SKM-1 treated with dmso at 0.1 percent for 144 hours (cell line): ENCODE measurements at regions not wholly inside any gene's neighbourhood (a gene's known extent, or its start where the extent isn't known, plus 50 kb on each side); places are given as distances from the start of the nearest gene placed in this dataset.
"Not testable (repeated sequence)": the region's sequence is repeated elsewhere in the genome, so short reads cannot be mapped to it uniquely, and the experiment has no call there.

Experiments used
- DNase-seq: peaks from one replicate; lab custom pipeline; 2025; ENCODE audit not compliant: unreplicated experiment; lab: John Stamatoyannopoulos, UW

DNA sequence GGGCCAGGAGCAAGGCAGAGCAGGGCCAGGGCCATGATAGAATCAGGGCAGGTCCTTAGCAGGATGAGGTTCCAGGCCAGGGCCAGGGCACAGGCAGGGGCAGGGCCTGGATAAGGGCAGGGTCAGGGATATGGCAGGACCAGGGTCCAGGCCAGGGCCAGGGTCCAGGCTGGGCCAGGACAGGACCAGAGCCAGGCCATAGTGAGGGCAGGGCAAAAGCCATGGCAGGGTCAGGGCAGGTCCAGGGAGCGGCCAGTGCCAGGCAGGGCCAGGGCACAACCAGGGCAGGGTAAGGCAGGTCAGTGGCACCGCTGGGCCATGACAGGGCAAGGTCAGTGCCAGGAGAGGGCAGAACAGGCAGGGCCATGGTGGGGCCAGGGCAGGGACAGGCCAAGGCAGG is 152.2 kb downstream of the LIPI start:
- no peak for DNase-seq

DNA sequence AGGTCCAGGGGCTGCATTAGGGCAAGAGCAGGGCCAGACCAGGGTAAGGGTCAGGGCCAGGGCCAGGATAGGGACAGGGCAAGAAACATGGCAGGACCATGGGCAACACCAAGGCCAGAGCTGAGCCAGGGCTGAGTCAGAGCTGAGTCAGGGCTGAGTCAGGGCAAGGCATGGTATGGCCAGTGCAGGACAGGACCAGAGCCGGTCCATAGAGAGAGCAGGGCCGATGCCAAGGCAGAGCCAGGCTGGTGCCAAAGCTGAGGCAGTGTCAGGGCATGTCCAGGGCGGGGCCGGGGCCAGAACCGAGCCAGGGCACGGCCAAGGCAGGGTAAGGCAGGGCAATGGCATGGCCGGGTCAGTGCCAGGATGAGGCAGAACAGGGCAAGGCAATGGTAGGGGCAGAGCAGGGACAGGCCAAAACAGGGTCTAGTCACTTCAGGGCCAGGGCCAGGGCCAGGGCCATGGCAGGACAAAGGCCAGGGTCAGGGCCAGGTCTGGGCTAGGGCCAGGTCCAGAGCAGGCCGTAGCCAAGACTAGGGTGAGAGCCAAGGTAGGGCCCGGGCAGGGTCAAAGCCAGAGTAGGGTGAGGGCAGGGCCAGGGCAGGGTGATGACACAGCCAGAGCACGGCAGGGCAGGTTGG is 152.8 kb downstream of the LIPI start:
- DNase-seq, result not testable (repeated sequence)

DNA sequence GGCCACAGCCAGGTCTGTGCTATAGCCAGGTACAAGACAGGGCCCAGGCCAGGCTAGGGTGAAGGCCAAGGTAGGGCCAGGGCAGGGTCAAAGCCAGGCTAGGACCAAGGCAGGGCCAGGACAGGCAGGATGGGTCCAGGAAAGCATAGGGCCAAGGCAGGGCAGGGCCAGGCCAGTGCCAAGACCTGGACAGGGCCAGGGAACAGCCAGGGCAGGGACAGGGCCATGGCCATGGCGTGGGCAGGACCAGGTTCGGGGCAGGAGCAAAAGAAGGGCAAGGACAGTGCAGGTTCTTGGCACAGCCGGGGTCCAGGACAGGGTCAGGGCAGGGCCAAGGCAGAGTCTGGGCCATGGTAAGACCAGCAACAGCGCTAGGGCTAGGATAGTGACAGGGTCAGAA is 153.4 kb downstream of the LIPI start:
- DNase-seq, result no peak

DNA sequence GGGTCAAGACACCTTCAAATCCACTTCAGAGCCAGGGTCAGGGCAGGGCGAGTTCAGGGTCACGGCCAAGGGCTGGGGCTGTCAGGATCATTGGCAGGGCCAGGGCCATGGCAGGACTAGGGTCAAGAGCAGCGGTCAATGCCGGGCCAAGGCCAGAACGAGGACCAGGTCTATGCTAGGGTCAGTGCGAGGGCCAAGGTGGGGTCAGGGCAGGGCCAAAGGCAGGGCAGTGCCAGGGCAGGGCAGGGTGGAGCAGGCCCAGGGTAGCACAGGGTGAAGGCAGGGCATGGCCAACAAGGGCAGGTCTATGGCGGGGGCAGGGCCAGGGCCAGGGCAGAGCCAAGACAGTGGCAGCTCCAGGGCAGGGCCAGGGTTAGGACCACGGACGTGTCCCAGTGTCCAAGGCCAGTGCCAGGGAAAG is 154.0 kb downstream of the LIPI start:
- no peak for DNase-seq

DNA sequence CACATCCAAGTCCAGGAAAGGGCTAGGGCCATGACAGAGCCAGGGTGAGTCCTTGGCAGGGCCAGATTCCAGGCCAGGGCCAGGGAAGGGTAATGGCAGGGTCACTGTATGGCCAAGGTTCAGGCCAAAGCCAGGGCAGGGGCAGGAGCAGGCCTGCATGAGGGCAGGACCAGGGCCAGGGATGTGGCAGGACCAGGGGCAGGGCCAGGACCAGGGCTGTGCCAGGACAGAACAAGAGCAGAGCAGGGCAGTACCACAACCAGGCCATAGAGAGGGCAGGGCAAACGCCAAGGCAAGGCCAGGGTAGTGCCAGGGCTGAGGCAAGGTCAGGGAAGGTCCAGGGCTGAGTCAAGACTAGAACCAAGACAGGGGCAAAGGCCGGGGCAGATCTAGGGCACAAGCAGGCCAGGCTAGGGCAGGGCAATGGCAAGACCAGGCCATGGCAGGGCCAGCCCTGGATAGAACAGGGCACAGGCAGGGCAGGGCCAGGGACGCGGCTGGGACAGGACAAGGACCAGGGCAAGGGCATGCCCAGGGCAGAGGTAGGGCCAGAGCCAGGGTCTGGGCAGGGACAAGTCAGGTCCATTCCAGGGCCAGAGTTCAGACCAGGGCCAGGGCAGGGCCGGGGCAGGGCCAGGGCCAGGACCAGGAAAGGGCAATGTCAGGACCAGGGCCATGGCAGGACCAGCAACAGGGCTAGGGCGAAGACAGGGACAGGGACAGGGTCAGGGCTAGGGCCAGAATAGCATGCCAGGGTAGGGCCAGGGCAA is 154.8 kb downstream of the LIPI start:
- not testable (repeated sequence) for DNase-seq

DNA sequence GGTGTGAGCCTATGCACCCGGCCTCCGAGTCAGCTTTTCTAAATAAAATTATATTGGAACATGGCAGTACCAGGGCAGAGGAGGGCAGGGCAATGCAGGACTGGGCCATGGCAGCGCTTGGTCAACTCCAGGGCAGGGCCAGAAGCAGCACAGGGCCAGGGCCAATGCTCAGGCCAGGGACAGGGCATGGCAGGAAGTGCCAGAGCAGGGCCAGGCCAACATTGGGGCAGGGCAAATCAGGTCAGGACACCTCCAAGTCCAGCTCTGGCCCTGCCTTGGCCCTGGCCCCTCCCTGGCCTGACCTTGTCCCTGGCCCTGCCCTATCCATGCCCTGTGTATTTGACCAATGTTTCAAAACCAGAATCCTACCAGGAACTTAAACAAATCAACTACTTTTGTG is 156.1 kb downstream of the LIPI start:
- DNase-seq, result no peak

DNA sequence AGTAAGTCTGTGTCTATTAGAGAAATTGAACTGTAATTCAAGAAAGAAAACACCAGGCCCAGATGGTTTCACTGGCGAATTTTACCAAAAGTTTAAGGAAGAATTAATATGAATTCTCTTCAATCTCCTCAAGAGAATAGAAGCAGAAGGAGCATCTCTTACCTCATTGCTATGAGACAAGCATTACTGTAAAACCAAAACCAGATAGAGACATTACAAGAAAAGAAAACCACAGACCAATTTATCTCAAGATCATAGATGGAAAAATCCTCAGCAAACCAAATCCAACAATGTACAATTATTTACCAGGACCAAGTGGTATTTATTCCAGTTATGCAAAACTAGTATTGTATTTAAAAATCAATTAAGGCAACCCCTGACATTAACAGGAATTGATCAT is 160.6 kb downstream of the LIPI start:
- DNase-seq, result no peak

DNA sequence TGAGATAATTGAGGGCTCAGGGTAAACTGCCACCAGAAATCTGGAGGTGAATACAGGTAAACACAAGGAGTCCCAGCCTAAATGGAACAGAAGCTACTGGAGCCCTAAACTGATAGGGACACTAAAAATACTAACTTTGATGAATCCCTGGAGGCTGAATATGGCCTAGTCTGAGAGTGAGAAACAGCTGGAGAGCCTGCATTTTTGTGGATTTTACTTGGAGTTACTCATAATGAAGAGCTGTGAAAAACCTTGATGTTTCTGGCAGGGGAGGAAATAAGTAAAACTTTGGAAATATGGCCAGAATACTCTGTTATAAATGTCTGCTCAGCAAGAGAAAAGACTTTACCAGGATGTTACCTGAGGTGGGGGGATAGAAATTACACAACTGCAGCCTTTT is 164.4 kb downstream of the LIPI start:
- DNase-seq, result no peak

DNA sequence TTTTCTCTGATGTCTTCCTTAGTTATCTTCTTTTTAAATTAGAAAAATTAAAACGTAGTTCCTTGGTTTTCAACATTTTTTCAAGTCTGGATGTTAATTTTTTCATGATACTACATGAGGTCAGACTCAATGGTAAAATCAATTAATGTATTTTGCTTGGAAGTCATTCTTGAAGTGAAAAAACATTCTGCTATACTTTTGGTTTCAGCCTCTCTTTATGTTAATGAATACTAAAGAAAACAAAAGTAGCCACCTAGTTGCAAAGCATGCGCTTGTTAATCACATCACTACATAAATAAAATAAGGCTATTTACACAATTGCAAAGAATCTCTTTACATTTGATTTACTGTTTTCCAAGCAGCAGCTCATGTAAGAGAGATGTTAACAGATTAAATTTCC is 170.4 kb downstream of the LIPI start:
- DNase-seq, result no peak

DNA sequence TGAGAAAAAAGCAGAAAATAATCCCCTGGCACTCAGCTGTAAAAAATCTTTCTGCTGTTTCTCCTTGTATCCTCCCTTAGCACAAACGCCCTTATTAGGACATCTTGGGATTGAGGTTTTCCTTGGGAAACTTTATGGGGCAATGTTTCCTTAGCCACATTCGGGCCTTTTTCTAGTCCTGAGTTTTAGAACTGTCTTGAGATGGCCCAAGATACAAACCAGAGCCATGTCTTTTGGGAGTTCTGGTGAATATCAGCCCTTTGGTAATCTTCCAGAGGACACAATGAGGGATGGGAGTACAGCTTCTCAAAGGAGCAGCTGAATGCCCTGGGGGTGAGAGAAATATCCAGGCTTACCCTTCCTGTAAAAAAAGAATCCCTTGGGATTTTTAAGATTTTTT is 182.1 kb downstream of the LIPI start:
- not testable (repeated sequence) for DNase-seq

DNA sequence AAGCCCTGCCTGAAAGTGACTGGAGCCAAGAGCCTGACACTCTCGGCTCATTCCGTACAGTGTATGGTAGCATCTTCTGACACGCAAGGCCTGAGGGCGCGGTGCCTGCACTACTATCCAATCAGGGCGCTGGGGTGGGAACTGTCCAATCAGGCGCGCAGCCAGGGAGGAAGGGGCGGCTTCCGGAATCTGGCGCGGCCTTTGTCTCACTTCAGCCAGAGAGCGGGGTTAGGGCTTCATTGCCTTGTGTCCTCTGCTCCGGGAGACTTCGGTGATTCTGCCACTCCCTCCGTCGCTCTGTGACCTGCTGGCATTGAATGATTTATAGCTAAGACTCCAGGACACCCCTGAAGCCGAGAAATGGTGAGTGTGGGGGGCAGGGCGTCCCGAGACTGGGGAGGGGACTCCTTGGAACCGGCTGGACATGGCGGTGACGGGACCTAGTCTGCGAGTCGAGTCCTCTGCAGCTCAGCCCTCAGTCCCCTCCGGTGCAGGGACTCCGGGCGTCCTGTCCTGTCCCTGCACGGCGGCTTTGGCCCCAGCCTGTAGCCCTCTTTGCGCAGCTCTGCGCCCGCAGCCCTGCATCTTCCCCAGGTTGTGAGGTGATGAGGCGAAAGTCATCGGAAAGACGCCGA is 183.4 kb downstream of the LIPI start:
- peak; percentile 89 for DNase-seq

DNA sequence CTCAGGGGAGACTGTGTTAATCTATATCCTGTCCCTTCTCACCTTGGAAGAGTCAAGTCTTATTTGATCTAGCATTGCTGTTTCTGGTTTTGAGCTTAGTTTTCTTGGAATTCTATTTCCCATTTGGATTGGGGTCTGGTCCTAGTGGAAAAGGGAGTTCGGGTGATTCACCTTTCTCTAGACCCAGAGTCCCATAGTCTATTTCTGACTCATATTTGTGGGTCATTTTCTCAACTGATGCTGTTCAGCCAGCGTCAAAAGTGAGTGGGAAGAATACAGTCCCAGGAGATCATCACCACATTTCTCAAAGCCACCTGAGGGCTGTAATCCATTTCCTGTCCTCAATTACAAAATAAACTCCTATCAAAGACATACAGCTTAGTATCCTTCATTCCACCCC is 190.6 kb downstream of the LIPI start:
- DNase-seq, result not testable (repeated sequence)

DNA sequence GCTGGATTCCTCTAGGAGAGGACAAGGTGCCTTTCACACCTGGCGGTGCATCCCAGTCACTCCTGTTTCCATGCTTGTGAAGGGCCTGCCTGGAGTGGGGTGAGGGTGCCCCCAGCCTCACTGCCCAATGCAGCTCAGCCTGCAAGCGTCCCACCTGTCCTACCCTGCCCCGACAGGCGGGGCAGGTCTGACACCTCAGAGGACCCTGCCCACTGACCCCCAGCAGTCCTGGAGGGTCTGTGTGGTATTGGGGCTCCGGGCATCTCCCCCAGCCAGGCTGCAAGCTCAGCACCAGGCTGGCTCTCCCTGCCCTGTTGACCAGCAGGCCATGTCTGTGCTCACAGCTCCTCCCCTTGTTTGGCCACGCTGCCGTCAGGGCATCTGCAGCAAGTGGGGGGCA is 194.9 kb downstream of the LIPI start:
- not testable (repeated sequence) for DNase-seq

DNA sequence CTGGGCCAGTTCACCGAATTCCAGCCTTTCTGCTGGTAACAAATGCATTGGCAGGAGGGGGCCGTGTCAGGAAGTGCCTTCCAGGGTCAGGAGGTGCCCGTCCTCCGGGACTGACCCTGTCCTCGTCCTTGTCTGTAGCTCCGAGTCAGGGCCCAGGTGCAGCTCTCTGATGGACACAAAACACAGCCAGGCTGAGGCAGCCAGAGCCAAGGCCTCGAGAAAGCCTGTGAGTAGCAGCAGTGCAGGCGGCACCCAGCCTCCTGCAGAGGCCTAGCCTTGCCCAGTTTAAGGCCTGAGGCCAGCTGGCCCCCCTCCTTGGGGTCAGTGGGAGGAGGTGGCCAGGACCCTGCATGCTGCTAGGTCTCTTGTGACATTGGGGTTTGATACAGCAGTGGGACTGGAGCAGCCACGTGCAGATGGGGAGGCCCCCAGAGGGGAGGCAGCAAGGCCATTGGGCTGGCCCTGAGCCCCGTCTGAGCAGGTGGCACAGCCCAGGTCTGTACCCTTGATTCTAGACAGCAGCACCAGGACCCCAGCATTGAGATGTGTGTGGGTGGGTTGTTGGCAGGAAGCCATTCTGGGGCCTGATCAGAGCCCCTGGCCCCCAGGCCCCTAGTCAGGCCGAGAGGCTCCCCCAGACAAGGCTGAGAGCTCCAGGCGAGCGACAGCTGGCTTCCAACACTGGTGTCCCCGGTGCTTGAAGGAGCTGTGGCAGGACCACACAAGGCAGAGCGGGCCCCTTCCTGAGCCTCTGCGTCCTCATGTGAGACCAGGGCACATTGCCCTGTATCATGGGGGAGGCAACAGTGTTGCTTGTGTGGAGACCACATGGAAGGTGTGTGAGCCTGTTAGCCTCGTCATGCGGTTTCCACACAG is 196.9 kb downstream of the LIPI start:
- DNase-seq, result not testable (repeated sequence)

DNA sequence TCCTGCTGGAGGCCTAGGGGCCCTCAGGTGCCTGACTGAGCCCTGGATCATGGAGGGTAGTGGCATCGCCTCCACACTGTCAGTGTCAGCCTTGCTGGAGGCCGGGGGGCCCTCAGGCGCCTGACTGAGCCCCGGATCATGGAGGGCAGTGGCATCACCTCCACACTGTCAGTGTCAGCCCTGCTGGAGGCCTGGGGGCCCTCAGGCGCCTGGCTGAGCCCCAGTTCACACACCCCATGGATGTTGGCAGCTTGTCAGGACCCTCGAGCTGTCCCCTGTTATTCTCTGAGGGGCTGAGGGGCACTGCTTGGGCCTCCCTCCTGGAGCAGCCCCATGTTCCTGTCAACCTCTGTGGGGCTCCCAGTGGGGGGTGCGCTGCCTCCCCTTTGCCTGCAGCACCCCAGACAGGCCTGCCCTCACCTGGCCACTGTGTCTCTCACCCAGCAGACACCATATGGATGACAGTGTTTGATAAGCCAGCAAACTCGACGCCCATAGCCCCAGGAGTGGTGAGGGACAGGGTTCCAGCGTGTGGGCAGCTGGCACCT is 197.6 kb downstream of the LIPI start:
- DNase-seq, result no peak

DNA sequence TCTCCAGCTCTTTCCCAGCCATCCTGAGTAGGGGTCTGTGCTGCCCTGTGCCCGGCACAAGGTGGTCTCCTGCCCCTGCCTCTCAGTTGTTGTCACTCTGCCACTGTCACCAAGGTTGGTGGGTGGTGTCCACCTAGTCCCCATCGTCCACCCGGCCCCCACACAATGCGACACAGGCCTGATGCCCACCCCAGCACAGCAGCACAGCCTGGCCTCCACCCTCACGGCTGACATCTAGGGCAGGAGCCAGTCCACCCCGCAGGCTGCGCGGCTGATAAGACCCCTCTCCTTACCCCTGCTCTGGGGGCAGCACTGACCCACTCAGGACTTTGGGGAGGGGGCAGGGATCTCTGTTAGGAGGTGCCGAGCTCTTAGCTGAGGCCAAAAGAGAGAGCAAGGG is 198.3 kb downstream of the LIPI start:
- no peak for DNase-seq

DNA sequence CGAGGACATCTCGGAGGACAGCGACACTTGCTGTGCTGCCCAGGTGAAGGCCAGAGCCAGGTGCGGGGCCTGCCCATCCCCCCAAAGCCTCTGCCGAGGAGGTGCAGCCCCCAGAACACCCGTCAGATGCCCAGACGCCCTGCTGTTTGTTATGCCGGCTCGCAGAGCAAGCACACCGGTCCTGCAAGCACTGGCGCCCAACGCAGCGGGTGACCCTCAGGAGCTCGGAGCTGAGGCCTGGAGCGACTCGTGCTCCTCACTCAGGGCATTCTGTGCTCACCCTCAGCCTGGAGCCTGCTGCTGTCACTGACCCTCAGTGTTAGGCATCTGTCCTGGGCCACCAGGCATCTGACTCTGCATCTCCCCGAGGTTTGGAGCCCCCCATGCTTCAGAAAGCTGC is 199.0 kb downstream of the LIPI start:
- not testable (repeated sequence) for DNase-seq

DNA sequence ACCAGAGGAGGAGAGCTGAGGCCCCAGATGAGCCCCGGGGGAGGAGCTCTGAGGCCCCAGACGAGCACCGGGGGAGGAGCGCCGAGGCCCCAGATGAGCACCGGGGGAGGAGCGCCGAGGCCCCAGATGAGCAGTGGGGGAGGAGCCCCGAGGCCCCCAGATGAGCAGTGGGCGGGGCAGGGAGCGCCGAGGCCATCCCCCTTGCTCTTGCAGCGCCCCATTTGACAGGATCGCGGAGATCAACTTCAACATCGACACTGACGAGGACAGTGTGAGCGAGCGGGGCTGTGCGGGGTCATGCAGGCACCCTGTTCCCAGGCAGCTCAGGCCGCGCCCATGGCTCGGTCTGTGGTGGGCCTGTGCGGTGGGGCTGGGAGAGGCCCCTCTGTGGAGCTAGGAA is 199.6 kb downstream of the LIPI start:
- DNase-seq, result not testable (repeated sequence)

DNA sequence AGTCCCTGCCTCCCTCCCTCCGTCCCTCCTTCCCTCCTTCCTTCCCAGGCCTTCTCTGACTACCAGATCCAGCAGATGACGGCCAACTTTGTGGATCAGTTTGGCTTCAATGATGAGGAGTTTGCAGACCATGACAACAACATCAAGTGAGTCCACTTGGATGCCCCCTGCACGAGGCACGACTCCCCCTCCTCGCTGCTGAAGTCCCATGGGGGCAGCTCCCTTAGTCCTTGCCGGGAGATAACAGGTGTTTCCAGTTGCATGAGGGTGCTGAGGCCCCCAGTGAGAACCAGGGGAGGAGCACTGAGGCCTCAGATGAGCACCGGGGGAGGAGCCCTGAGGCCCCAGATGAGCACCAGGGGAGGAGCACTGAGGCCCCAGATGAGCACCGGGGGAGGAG is 200.0 kb downstream of the LIPI start:
- no peak for DNase-seq

DNA sequence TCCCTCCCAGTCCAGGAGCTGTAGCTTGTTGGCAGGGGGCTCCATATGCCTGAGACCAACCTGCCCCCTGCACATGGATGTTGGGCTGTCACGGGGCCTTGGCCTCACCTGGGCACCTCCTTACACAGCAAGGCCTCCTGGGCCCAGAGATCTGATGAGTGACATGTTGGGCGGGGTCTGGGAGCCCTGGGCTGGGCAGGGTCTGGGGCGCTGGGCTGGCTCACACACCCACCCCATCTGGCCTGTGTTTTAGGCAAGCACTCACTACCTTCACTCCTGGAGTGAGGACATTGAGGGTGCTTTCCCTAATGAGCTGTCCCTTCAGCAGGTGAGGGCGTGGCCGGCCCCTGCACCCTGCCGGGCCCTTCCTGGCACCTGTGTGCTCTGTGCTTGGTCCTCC is 200.8 kb downstream of the LIPI start:
- DNase-seq, result not testable (repeated sequence)
